Coronary artery (tissue), 2 donors: ENCODE measurements at regions not wholly inside any gene's neighbourhood (a gene's known extent, or its start where the extent isn't known, plus 50 kb on each side); places are given as distances from the start of the nearest gene placed in this dataset.

Experiments used
- DNase-seq: peaks from one replicate; pipeline ENCODE4 v3.0.0-alpha.2; 2017; ENCODE audit warnings: low spot score
- H3K27ac ChIP-seq, 2 donors: fragments of 200-600 bp; sonication (generic); one replicate each; pipeline ENCODE4 v1.5.1; 2016 to 2019
- H3K4me3 ChIP-seq: fragments of 200-600 bp; sonication (generic); 2 replicates; pipeline ENCODE4 v1.5.1; 2016; ENCODE audit warnings: mild to moderate bottlenecking, moderate library complexity
- TF ChIP-seq, protein P1 (sequence below): fragments of 200-600 bp; sonication (generic); IDR thresholded peaks from one replicate; pipeline ENCODE4 v1.5.1; 2019; ENCODE audit warnings: antibody characterized with exemption

DNA sequence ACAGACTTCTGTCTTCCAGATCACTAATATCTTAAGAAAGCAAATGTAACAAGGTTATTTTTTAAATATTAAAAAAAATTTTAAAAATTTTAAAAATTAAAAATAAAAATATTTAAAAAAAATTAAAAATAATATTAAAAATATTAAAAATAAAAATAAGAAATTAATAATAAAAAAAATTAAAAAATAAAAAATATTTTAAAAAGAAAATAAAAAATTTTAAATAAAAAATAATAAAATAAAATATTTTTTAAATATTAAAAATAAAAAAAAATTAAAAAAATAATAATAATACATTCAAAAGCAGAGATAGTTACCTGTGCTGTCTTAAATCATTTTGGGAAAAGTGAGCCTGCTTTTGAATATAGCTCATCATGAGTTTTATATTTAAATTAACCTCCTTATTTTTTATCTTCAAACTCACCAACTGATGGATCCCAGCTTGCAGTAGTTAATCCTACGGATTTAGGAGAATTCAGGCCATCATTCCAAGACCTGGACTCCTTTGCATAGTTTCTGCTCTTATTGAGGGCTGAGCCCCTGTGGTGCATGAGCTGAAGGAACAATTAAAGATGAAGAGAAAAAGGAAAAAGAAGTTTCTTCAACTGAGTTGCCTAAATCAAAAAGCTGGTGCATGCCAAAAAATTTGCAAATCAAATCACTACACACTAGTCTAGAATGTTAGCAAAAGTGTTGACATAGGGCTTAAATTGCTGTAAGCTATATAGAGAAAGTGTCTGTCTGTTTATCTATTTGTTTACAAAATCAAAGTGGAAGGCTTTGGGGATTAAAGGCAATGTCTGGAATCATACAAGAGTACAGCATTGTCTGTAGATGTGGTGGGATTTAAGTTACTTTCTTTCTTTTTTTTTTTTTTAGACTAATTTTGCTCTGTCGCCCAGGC lies 50.5 kb upstream of the ZNF438 start:
- TF ChIP-seq, protein P1, sequence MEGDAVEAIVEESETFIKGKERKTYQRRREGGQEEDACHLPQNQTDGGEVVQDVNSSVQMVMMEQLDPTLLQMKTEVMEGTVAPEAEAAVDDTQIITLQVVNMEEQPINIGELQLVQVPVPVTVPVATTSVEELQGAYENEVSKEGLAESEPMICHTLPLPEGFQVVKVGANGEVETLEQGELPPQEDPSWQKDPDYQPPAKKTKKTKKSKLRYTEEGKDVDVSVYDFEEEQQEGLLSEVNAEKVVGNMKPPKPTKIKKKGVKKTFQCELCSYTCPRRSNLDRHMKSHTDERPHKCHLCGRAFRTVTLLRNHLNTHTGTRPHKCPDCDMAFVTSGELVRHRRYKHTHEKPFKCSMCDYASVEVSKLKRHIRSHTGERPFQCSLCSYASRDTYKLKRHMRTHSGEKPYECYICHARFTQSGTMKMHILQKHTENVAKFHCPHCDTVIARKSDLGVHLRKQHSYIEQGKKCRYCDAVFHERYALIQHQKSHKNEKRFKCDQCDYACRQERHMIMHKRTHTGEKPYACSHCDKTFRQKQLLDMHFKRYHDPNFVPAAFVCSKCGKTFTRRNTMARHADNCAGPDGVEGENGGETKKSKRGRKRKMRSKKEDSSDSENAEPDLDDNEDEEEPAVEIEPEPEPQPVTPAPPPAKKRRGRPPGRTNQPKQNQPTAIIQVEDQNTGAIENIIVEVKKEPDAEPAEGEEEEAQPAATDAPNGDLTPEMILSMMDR: no peak
- H3K27ac ChIP-seq: no peak overlapping the region
- DNase-seq: no peak
- no peak overlapping the region for H3K4me3 ChIP-seq

DNA sequence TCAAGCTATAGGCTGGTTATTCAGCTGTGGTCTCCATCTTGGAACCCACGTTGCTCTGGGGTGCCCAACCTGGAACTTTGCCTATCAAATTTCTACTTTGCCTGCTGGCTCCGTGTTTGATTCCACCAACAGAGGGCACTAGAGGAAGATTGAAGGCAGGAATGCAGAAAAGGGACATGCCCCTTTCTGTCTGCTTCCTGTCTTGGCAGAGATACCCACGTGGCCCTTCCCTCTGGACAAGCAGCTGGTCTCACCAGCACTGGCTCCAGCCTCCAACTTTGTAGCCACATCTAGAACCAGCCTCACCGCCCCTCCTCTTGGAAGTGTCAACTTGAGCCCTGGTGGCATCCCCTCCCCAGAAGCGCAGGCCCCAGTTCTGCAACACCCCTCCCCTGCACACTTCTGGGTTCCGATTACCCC lies 52.1 kb upstream of the ZNF438 start:
- Histone ChIP-seq H3K4me3 (no peak overlapping the region), H3K27ac (no peak overlapping the region)
- TF ChIP-seq, protein P1: no peak
- DNase-seq: no peak

DNA sequence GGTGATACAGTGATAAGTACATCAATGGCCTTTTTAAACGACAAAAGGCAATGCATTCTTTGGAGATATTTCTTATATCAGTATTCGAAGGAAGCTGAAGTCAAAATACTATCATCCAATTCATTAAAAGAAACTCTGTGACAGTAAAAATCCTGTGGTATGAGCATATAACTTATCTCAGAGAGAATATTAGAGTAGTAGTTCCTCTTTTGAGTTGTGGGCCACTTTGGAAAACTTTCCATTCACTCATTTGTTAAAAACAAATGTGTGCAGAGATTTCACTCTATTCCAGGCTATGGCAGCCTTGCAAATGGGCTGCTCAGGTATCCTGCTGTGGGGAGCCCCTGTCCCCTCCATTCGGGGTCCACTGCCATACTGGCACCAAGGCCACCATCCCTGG lies 55.3 kb upstream of the ZNF438 start:
- Histone ChIP-seq H3K27ac (no peak overlapping the region), H3K4me3 (no peak overlapping the region)
- no peak for DNase-seq
- TF ChIP-seq, protein P1: no peak

DNA sequence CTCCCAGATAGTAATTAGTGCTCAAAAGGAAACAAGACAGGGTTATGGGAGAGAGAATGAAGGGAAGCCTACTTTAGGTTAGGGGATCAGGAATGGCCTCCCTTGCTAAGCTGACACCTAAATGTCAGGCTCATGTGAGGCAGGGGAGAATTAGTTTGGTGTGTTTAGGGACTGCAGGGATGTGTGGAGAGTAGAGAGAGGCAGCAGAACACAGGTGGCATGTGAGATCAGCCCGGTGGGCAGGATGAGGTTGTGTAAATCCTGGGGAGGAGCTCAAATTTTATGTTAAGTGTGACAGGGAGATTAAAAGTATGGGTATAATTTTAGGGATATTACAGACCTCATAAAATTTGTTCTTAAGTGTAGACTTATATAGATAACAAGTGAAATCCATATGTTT lies 56.2 kb upstream of the ZNF438 start:
- TF ChIP-seq, protein P1: no peak

DNA sequence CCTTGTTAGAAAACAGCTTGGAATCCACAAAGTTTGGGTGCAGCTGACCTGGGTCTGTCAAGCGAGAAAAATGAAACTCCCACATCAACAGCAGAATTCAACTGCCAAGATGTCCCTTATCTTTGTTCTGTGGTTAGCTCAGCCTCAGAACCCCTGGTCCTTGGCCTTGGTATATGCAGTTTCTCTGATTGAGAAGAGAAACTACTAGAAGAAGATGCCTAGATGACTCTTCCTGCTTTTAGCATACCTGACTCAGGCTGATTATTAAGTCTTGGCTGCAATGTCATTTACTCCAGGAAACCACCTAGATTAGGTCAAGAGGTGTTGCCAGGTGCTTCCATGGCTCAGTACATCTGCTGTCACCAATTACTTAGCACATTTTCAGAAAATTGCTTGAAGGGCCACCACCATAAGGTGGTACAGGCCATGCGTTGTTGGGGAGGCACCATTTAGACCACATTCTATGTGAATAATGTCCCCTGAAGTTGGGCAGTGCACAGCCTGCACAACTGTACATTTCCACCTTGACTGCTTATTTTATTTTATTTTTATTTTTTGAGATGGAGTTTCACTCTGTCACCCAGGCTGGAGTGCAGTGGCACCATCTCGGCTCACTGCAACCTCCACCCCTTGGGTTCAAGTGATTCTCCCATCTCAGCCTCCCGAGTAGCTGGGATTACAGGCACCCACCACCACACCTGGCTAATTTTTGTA lies 59.4 kb upstream of the ZNF438 start:
- H3K4me3 ChIP-seq: no peak overlapping the region
- H3K27ac ChIP-seq: no peak overlapping the region
- DNase-seq: no peak
- TF ChIP-seq, protein P1: no peak

More for the DNA sequence above, 56.2 kb upstream of the ZNF438 start:
- Histone ChIP-seq H3K27ac (no peak overlapping the region), H3K4me3 (no peak overlapping the region)
- DNase-seq: no peak

DNA sequence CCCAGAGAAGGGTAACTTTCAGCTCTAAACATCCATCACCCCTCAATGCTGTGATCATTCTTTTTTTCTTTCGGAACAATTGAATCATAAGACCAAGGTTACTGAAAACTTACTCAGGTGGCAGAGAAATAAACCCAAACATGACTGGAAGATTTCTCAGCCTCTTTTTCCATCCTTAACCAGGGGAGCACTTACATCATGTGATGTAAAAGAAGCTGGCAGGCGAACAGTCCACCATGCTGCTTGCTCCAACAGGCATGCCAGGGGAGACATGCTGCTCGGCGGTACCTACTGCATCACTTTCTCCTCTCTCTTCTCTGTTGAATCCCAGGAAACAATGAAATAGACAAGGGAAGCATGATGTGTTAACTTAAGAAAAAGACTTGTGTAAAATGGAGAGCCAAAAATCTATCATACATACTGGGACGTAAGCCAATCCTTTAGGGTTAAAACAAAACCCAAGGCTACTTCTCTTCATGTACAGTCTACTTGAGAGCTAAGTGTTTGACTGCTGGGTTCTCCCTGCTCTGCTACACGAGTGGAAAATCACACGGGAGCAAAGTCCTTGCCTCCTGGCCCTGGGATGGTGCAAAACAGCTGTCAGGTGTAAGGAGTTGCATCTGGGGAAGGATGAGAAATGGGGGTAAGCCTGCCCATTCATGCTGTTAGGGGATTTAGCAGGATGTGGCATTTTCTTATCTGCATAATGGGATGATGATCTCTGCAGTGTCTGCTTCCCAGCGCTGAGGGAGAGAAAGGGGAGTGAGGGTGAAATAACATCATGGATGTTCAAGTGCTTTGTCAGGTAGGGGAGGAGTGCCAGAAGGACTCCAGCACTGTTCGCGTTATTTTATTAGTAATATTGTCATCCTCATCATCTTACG lies 64.3 kb upstream of the ZNF438 start:
- Histone ChIP-seq H3K27ac (no peak overlapping the region), H3K4me3 (no peak overlapping the region)
- TF ChIP-seq, protein P1: no peak
- DNase-seq: no peak
